K562 (cell line): ENCODE measurements at regions not wholly inside any gene's neighbourhood (a gene's known extent, or its start where the extent isn't known, plus 50 kb on each side); places are given as distances from the start of the nearest gene placed in this dataset.

Experiments used
- E2F6 ChIP-seq, 2 experiments: IDR thresholded peaks; 2 replicates each; pipeline ENCODE4 v1.6.1; 2011; ENCODE audit warnings: borderline replicate concordance in 1 of 2, control low read depth in 1 of 2, low read depth in 1 of 2, low read length in 1 of 2, mild to moderate bottlenecking in 1 of 2, mixed read lengths in 1 of 2, moderate library complexity in 1 of 2; ENCODE audit not compliant: insufficient read depth in 1 of 2, insufficient read length in 1 of 2, poor library complexity in 1 of 2, severe bottlenecking in 1 of 2; ENCODE audit errors: extremely low read depth in 1 of 2
- ETV5 ChIP-seq: sonication (generic); formaldehyde crosslinking; IDR thresholded peaks from 2 replicates; pipeline ENCODE4 v1.4.0; 2020; ENCODE audit warnings: low read depth, mild to moderate bottlenecking, missing genetic modification reagents
- KDM1A ChIP-seq, 2 experiments: fragments of 450-650 bp; IDR thresholded peaks; 2 replicates each; pipeline ENCODE4 v1.6.1; 2016; ENCODE audit warnings: mild to moderate bottlenecking in 2 of 2
- KDM5B ChIP-seq: fragments of 200-600 bp; sonication (generic); IDR thresholded peaks from 2 replicates; pipeline ENCODE4 v1.6.1; 2012; ENCODE audit warnings: low read depth, mild to moderate bottlenecking, moderate library complexity, low read length, control low read depth, inconsistent platforms; ENCODE audit not compliant: insufficient replicate concordance
- MXD1 ChIP-seq: fragments of 250-450 bp; sonication (Bioruptor Pico); IDR thresholded peaks from 2 replicates; pipeline ENCODE4 v1.8.0; 2021; ENCODE audit warnings: borderline replicate concordance, mild to moderate bottlenecking, moderate library complexity; ENCODE audit not compliant: poor library complexity, severe bottlenecking
- PCBP1 ChIP-seq: fragments of 200-400 bp; formaldehyde crosslinking; IDR thresholded peaks from 2 replicates; pipeline ENCODE4 v1.6.1; 2018; ENCODE audit warnings: mild to moderate bottlenecking, low read depth, low read length; ENCODE audit not compliant: poor library complexity, severe bottlenecking
- PRDM10 ChIP-seq: fragments of 450-650 bp; IDR thresholded peaks from 2 replicates; pipeline ENCODE4 v1.6.1; 2018; ENCODE audit not compliant: partially characterized antibody
- SRSF9 ChIP-seq: fragments of 200-400 bp; formaldehyde crosslinking; IDR thresholded peaks from 2 replicates; pipeline ENCODE4 v1.6.1; 2017; ENCODE audit warnings: low read depth, low read length, borderline replicate concordance
- ZNF384 ChIP-seq: IDR thresholded peaks from 2 replicates; pipeline ENCODE4 v1.6.1; 2012; ENCODE audit warnings: low read depth, low read length, improper control_type of control experiment

- TF ChIP-seq E2F6 (IDR thresholded peaks at IDR 0.05; ENCODE audit: borderline replicate concordance in 1 of 2, extremely low read depth in 1 of 2, insufficient read depth in 1 of 2, insufficient read length in 1 of 2, low read depth in 1 of 2, low read length in 1 of 2, poor library complexity in 1 of 2, severe bottlenecking in 1 of 2) (no peak), PRDM10 (no peak), KDM1A (IDR thresholded peaks at IDR 0.05) (0 out of 4 replicates have a peak, but pooled peaks have one; percentile 15 to 42), PCBP1 (no peak), ZNF384 (no peak), SRSF9 (no peak), MXD1 (CRISPR knock-in tag) (no peak), KDM5B (no peak), ETV5 (CRISPR knock-in tag) (no peak)
These were observed 140.3 kb upstream of the SLC1A4 start (continued) for GRCh38 chr2:64848945-64849344.
